ENCODE measurements at regions not wholly inside any gene's neighbourhood (a gene's known extent, or its start where the extent isn't known, plus 50 kb on each side); places are given as distances from the start of the nearest gene placed in this dataset.

DNA sequence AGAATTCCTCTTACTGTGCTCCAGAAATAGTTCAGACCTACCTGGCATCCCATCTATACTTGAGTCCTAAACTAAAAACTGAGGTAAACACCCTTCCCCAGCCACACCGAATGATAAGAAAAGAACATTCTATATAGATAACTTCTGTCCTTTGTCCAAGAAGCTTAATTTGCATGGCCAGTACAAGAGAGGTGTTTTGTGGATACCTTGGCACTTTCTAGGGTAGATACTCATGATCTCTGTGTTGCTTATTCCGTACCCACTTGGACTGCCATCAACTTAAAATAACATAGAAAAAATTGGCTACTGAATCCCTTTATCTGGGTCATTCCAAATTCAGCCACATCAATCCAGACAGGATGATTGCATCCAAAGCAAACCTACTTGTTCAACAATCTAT lies 1050.4 kb downstream of the STIM2 start:
- H3K4me3 ChIP-seq = no peak overlapping the region
- H3K27me3 ChIP-seq (ENCODE audit: insufficient read depth, low read depth) = no peaks in the 10 kb centered on the region
- TF ChIP-seq, protein P1, sequence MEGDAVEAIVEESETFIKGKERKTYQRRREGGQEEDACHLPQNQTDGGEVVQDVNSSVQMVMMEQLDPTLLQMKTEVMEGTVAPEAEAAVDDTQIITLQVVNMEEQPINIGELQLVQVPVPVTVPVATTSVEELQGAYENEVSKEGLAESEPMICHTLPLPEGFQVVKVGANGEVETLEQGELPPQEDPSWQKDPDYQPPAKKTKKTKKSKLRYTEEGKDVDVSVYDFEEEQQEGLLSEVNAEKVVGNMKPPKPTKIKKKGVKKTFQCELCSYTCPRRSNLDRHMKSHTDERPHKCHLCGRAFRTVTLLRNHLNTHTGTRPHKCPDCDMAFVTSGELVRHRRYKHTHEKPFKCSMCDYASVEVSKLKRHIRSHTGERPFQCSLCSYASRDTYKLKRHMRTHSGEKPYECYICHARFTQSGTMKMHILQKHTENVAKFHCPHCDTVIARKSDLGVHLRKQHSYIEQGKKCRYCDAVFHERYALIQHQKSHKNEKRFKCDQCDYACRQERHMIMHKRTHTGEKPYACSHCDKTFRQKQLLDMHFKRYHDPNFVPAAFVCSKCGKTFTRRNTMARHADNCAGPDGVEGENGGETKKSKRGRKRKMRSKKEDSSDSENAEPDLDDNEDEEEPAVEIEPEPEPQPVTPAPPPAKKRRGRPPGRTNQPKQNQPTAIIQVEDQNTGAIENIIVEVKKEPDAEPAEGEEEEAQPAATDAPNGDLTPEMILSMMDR (conservative IDR thresholded peaks at IDR 0.05) = no peak
- TF ChIP-seq EZH2 (IDR thresholded peaks at IDR 0.05; ENCODE audit: low read depth) = no peak
- no peaks in the 10 kb centered on the region for H4K20me1 ChIP-seq (ENCODE audit: insufficient read depth)
- no peak overlapping the region for H3K27ac ChIP-seq
- H3F3A ChIP-seq (ENCODE audit: insufficient read depth, low read depth) = no peaks in the 10 kb centered on the region
- no peaks in the 10 kb centered on the region; the same call in 1 of the 2 replicates for H3K9me2 ChIP-seq (ENCODE audit: insufficient read depth)
- no peak overlapping the region for H3K4me2 ChIP-seq
- CTCF ChIA-PET = no interaction called here
- intact Hi-C loops (cut with micrococcal nuclease; ENCODE audit: unreplicated experiment) = no loop called here
- POLR2A ChIA-PET (ENCODE audit: unreplicated experiment) = no interaction called here
- H3K79me2 ChIP-seq (ENCODE audit: low read depth) = no peaks in the 10 kb centered on the region
- H3K9me3 ChIP-seq (ENCODE audit: insufficient read depth, low read depth) = no peaks in the 10 kb centered on the region; the same call in 1 of the 2 replicates
- H2AFZ ChIP-seq = no peak overlapping the region
- H3K36me3 ChIP-seq (ENCODE audit: low read depth) = no peaks in the 10 kb centered on the region
- no peaks in the 10 kb centered on the region for H3K4me1 ChIP-seq (replicated peaks; ENCODE audit: insufficient read depth)
- DNase-seq = no peak
- no TSS peak for BruUV-seq (replicated peaks)

DNA sequence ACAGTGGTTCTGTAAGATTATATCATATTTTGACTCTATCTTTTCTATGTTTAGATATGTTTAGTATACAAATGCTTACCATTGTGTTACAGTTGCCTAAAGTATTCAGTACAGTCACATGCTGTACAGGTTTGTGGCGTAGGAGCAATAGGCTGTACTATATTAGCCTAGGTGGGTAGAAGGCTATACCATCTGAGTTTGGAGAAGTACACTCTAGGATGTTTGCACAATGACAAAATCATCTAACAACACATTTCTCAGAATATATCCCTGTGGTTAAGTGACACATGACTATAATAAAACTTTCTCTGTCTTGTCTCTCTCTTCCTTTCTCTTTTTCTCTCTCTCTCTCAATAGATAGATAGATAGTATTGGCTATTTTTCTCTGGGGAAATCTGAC lies 1053.1 kb downstream of the STIM2 start:
- BruUV-seq (replicated peaks) = no TSS peak
- Histone ChIP-seq H3F3A (ENCODE audit: insufficient read depth, low read depth) (no peaks in the 10 kb centered on the region), H3K27me3 (ENCODE audit: insufficient read depth, low read depth) (no peaks in the 10 kb centered on the region), H3K79me2 (ENCODE audit: low read depth) (no peaks in the 10 kb centered on the region), H3K27ac (no peak overlapping the region), H3K9me2 (ENCODE audit: insufficient read depth) (no peaks in the 10 kb centered on the region; the same call in 1 of the 2 replicates), H3K4me1 (replicated peaks; ENCODE audit: insufficient read depth) (no peaks in the 10 kb centered on the region), H3K4me2 (no peak overlapping the region), H3K4me3 (no peak overlapping the region), H3K9me3 (ENCODE audit: insufficient read depth, low read depth) (no peaks in the 10 kb centered on the region; the same call in 1 of the 2 replicates), H3K36me3 (ENCODE audit: low read depth) (no peaks in the 10 kb centered on the region), H2AFZ (no peak overlapping the region), H4K20me1 (ENCODE audit: insufficient read depth) (no peaks in the 10 kb centered on the region)
- intact Hi-C loops (cut with micrococcal nuclease; ENCODE audit: unreplicated experiment) = no loop called here
- DNase-seq = no peak
- POLR2A ChIA-PET (ENCODE audit: unreplicated experiment) = no interaction called here
- CTCF ChIA-PET = no interaction called here
- TF ChIP-seq, protein P1 (conservative IDR thresholded peaks at IDR 0.05) = no peak
- TF ChIP-seq EZH2 (IDR thresholded peaks at IDR 0.05; ENCODE audit: low read depth) = no peak

DNA sequence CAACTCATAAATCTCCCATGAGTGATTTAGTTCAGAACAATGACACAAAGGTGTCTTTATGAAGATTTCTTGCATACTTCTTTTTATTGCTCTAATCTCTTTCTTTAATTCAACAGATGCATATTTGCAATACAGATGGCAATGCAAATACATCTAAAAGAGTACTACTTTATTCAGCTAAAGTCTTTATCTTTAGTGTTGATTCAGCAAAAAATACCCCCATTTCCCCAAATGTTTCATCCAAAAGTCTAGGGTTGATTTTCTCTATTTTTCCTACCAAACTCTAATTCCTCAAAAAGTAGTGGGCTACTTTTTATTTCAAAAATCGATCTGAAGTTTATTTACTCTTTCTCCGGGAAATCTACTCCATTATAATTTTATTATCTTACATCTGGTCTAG lies 1055.2 kb downstream of the STIM2 start:
- no peak overlapping the region for H3K4me2 ChIP-seq
- no peaks in the 10 kb centered on the region; the same call in 1 of the 2 replicates for H3K9me2 ChIP-seq (ENCODE audit: insufficient read depth)
- intact Hi-C loops (cut with micrococcal nuclease; ENCODE audit: unreplicated experiment) = no loop called here
- no peaks in the 10 kb centered on the region for H3F3A ChIP-seq (ENCODE audit: insufficient read depth, low read depth)
- H3K27me3 ChIP-seq (ENCODE audit: insufficient read depth, low read depth) = no peaks in the 10 kb centered on the region
- CTCF ChIA-PET = no interaction called here
- H3K79me2 ChIP-seq (ENCODE audit: low read depth) = no peaks in the 10 kb centered on the region
- DNase-seq = no peak
- H3K4me1 ChIP-seq (replicated peaks; ENCODE audit: insufficient read depth) = no peaks in the 10 kb centered on the region
- H3K27ac ChIP-seq = no peak overlapping the region
- POLR2A ChIA-PET (ENCODE audit: unreplicated experiment) = no interaction called here
- no peaks in the 10 kb centered on the region for H3K36me3 ChIP-seq (ENCODE audit: low read depth)
- no peak for TF ChIP-seq EZH2 (IDR thresholded peaks at IDR 0.05; ENCODE audit: low read depth)
- TF ChIP-seq, protein P1 (conservative IDR thresholded peaks at IDR 0.05) = no peak
- no peak overlapping the region for H2AFZ ChIP-seq
- no TSS peak for BruUV-seq (replicated peaks)
- no peaks in the 10 kb centered on the region for H4K20me1 ChIP-seq (ENCODE audit: insufficient read depth)
- no peaks in the 10 kb centered on the region; the same call in 1 of the 2 replicates for H3K9me3 ChIP-seq (ENCODE audit: insufficient read depth, low read depth)
- H3K4me3 ChIP-seq = no peak overlapping the region
